ENCODE measurements at regions not wholly inside any gene's neighbourhood (a gene's known extent, or its start where the extent isn't known, plus 50 kb on each side); places are given as distances from the start of the nearest gene placed in this dataset.
"Not testable (repeated sequence)": the region's sequence is repeated elsewhere in the genome, so short reads cannot be mapped to it uniquely, and the experiment has no call there.

- no peak for DNase-seq
Measured at GRCh38 chr13:33634546-33634982, 183.4 kb upstream of the RFC3 start.

- DNase-seq, result no peak
Measured at GRCh38 chr13:33636243-33636642, 181.7 kb upstream of the RFC3 start.

GRCh38 chr13:33636955-33637670 lies 180.8 kb upstream of the RFC3 start:
- DNase-seq, result no peak

GRCh38 chr13:33637978-33638743 lies 179.8 kb upstream of the RFC3 start:
- DNase-seq, result no peak

- no peak for DNase-seq
Measured at GRCh38 chr13:33639158-33639557, 178.8 kb upstream of the RFC3 start.

- no peak for DNase-seq
Measured at GRCh38 chr13:33639626-33640080, 178.3 kb upstream of the RFC3 start.

- no peak for DNase-seq
Measured at GRCh38 chr13:33640832-33641231, 177.1 kb upstream of the RFC3 start.

GRCh38 chr13:33642374-33643065 lies 175.4 kb upstream of the RFC3 start:
- no peak for DNase-seq

GRCh38 chr13:33644581-33645543 lies 173.1 kb upstream of the RFC3 start:
- DNase-seq, result no peak

GRCh38 chr13:33645591-33646554 lies 172.1 kb upstream of the RFC3 start:
- no peak for DNase-seq

GRCh38 chr13:33649212-33649878 lies 168.6 kb upstream of the RFC3 start:
- no peak for DNase-seq

GRCh38 chr13:33651766-33652165 lies 166.2 kb upstream of the RFC3 start:
- DNase-seq, result no peak

- no peak for DNase-seq
Measured at GRCh38 chr13:33657274-33657673, 160.7 kb upstream of the RFC3 start.

- no peak for DNase-seq
Measured at GRCh38 chr13:33659466-33659865, 158.5 kb upstream of the RFC3 start.

GRCh38 chr13:33659894-33660293 lies 158.1 kb upstream of the RFC3 start:
- DNase-seq, result no peak

GRCh38 chr13:33662392-33662791 lies 155.6 kb upstream of the RFC3 start:
- DNase-seq, result no peak

GRCh38 chr13:33665626-33666175 lies 152.2 kb upstream of the RFC3 start:
- no peak for DNase-seq

GRCh38 chr13:33671560-33671959 lies 146.4 kb upstream of the RFC3 start:
- DNase-seq, result no peak

- DNase-seq, result not testable (repeated sequence)
Measured at GRCh38 chr13:33672022-33672421, 145.9 kb upstream of the RFC3 start.

Measured in DMS79 treated with DMSO at 0.1 percent for 48 hours (cell line).